GM11168 (cell line): ENCODE measurements at regions not wholly inside any gene's neighbourhood (a gene's known extent, or its start where the extent isn't known, plus 50 kb on each side); places are given as distances from the start of the nearest gene placed in this dataset.
"Not testable (repeated sequence)": the region's sequence is repeated elsewhere in the genome, so short reads cannot be mapped to it uniquely, and the experiment has no call there.

Source experiments
- in situ Hi-C: fragments of 300-500 bp; cut with MboI; formaldehyde crosslinking; loops from one replicate; pipeline ENCODE4 v1.12.0; 2022; ENCODE audit warnings: low sequenced_read_pairs; ENCODE audit not compliant: unreplicated experiment

- in situ Hi-C loops = not testable (repeated sequence)
Observed at GRCh38 chr16:18263046-18263445, 73.5 kb downstream of the NPIPA8 start.

- in situ Hi-C loops = not testable (repeated sequence)
Observed at GRCh38 chr16:18261848-18262247, 74.7 kb downstream of the NPIPA8 start.

GRCh38 chr16:18259496-18260176 lies 76.9 kb downstream of the NPIPA8 start:
- in situ Hi-C loops = not testable (repeated sequence)

GRCh38 chr16:18252943-18253342 lies 83.6 kb downstream of the NPIPA8 start:
- in situ Hi-C loops = not testable (repeated sequence)

GRCh38 chr16:18230505-18230904 lies 106.0 kb downstream of the NPIPA8 start:
- in situ Hi-C loops = not testable (repeated sequence)

GRCh38 chr16:18222054-18223009 lies 114.2 kb downstream of the NPIPA8 start:
- in situ Hi-C loops = not testable (repeated sequence)

- in situ Hi-C loops = not testable (repeated sequence)
Observed at GRCh38 chr16:18217741-18218140, 118.8 kb downstream of the NPIPA8 start.

- in situ Hi-C loops = not testable (repeated sequence)
Observed at GRCh38 chr16:18216814-18217213, 119.7 kb downstream of the NPIPA8 start.

GRCh38 chr16:18213810-18214209 lies 122.7 kb downstream of the NPIPA8 start:
- in situ Hi-C loops = not testable (repeated sequence)

- in situ Hi-C loops = not testable (repeated sequence)
Observed at GRCh38 chr16:18211505-18211904, 125.0 kb downstream of the NPIPA8 start.

- in situ Hi-C loops = not testable (repeated sequence)
Observed at GRCh38 chr16:18204786-18205185, 131.8 kb downstream of the NPIPA8 start.

GRCh38 chr16:18204309-18204708 lies 132.2 kb downstream of the NPIPA8 start:
- in situ Hi-C loops = not testable (repeated sequence)

GRCh38 chr16:18201511-18201910 lies 135.0 kb downstream of the NPIPA8 start:
- in situ Hi-C loops = not testable (repeated sequence)

GRCh38 chr16:18192389-18192788 lies 144.1 kb downstream of the NPIPA8 start:
- in situ Hi-C loops = not testable (repeated sequence)

GRCh38 chr16:18190179-18190578 lies 146.4 kb downstream of the NPIPA8 start:
- in situ Hi-C loops = not testable (repeated sequence)

GRCh38 chr16:18184755-18185154 lies 151.8 kb downstream of the NPIPA8 start:
- in situ Hi-C loops = not testable (repeated sequence)

- in situ Hi-C loops = not testable (repeated sequence)
Observed at GRCh38 chr16:18181028-18181427, 155.5 kb downstream of the NPIPA8 start.

GRCh38 chr16:18173945-18174497 lies 162.5 kb downstream of the NPIPA8 start:
- in situ Hi-C loops = not testable (repeated sequence)

- in situ Hi-C loops = loop anchor here (10.0 kb wide), 1 partner anchor 1617 kb away; no protein-coding TSS in a partner anchor
Observed at GRCh38 chr16:18162293-18162692, 174.2 kb downstream of the NPIPA8 start.

GRCh38 chr16:18161224-18161623 lies 175.3 kb downstream of the NPIPA8 start:
- in situ Hi-C loops = loop anchor here (10.0 kb wide), 1 partner anchor 1616 kb away; no protein-coding TSS in a partner anchor

- in situ Hi-C loops = not testable (repeated sequence)
Observed at GRCh38 chr16:18159185-18159584, 177.4 kb downstream of the NPIPA8 start.
